ENCODE measurements at regions not wholly inside any gene's neighbourhood (a gene's known extent, or its start where the extent isn't known, plus 50 kb on each side); places are given as distances from the start of the nearest gene placed in this dataset.

- H3K36me3 ChIP-seq: no peaks in the 10 kb centered on the region
- intact Hi-C loops (cut with DNase I): no loop called here
- H3K9me3 ChIP-seq: no peaks in the 10 kb centered on the region
- no peak overlapping the region for H3K27ac ChIP-seq
- peaks cover 26% of the 10 kb centered on the region for H3K4me1 ChIP-seq
- ATAC-seq (no peak), DNase-seq (no peak)
- no peaks in the 10 kb centered on the region for H3K27me3 ChIP-seq (ENCODE audit: low read depth)
- H3K4me3 ChIP-seq: no peak overlapping the region
- TF ChIP-seq CTCF (IDR thresholded peaks at IDR 0.05): no peak
Measured at GRCh38 chr4:123618606-123619005, 222.0 kb downstream of the SPRY1 start.

- no peak for TF ChIP-seq CTCF (IDR thresholded peaks at IDR 0.05)
- Histone ChIP-seq H3K36me3 (no peaks in the 10 kb centered on the region), H3K4me1 (peaks cover 26% of the 10 kb centered on the region), H3K27me3 (ENCODE audit: low read depth) (no peaks in the 10 kb centered on the region), H3K27ac (no peak overlapping the region), H3K4me3 (no peak overlapping the region), H3K9me3 (no peaks in the 10 kb centered on the region)
- ATAC-seq: no peak
- intact Hi-C loops (cut with DNase I): no loop called here
- DNase-seq: no peak
Measured at GRCh38 chr4:123619326-123619725, 222.7 kb downstream of the SPRY1 start.

GRCh38 chr4:123619895-123620294, 223.3 kb downstream of the SPRY1 start:
- Histone ChIP-seq H3K36me3 (no peaks in the 10 kb centered on the region), H3K4me1 (peaks cover 26% of the 10 kb centered on the region)
- intact Hi-C loops (cut with DNase I): no loop called here

GRCh38 chr4:123621072-123621705, 224.6 kb downstream of the SPRY1 start:
- ATAC-seq: no peak

More at GRCh38 chr4:123619895-123620294, 223.3 kb downstream of the SPRY1 start:
- no peak for DNase-seq
- no peak overlapping the region for H3K27ac ChIP-seq
- H3K9me3 ChIP-seq: no peaks in the 10 kb centered on the region
- H3K4me3 ChIP-seq: no peak overlapping the region
- no peaks in the 10 kb centered on the region for H3K27me3 ChIP-seq (ENCODE audit: low read depth)
- TF ChIP-seq CTCF (IDR thresholded peaks at IDR 0.05): no peak
- no peak for ATAC-seq

GRCh38 chr4:123622572-123622971, 226.0 kb downstream of the SPRY1 start:
- no peak for DNase-seq
- ATAC-seq: no peak
- Histone ChIP-seq H3K4me1 (peaks cover 13% of the 10 kb centered on the region), H3K27me3 (ENCODE audit: low read depth) (no peaks in the 10 kb centered on the region), H3K36me3 (no peaks in the 10 kb centered on the region), H3K27ac (no peak overlapping the region), H3K9me3 (no peaks in the 10 kb centered on the region), H3K4me3 (no peak overlapping the region)
- intact Hi-C loops (cut with DNase I): no loop called here
- no peak for TF ChIP-seq CTCF (IDR thresholded peaks at IDR 0.05)

More at GRCh38 chr4:123621072-123621705, 224.6 kb downstream of the SPRY1 start:
- Histone ChIP-seq H3K27ac (peak overlapping the region; percentile 38), H3K9me3 (no peaks in the 10 kb centered on the region), H3K27me3 (ENCODE audit: low read depth) (no peaks in the 10 kb centered on the region), H3K36me3 (no peaks in the 10 kb centered on the region), H3K4me1 (peaks cover 26% of the 10 kb centered on the region), H3K4me3 (no peak overlapping the region)
- intact Hi-C loops (cut with DNase I): no loop called here
- no peak for TF ChIP-seq CTCF (IDR thresholded peaks at IDR 0.05)
- DNase-seq: no peak

All from lower lobe of right lung (tissue), 2 donors.